Loucy (cell line): ENCODE measurements at regions not wholly inside any gene's neighbourhood (a gene's known extent, or its start where the extent isn't known, plus 50 kb on each side); places are given as distances from the start of the nearest gene placed in this dataset.

Experiments
- H2AFZ ChIP-seq: fragments of 200-600 bp; sonication (generic); 2 replicates; pipeline ENCODE4 v1.6.0; 2016; ENCODE audit warnings: antibody characterized with exemption, mild to moderate bottlenecking, low read length, moderate library complexity
- H3F3A ChIP-seq: fragments of 200-600 bp; 2 replicates; pipeline ENCODE4 v1.6.0; 2016; ENCODE audit warnings: antibody characterized with exemption, low read depth, mild to moderate bottlenecking
- H3K27me3 ChIP-seq: fragments of 200-600 bp; sonication (generic); 2 replicates; pipeline ENCODE4 v1.6.1; 2014; ENCODE audit warnings: low read length, mild to moderate bottlenecking; ENCODE audit not compliant: insufficient read depth, poor library complexity, severe bottlenecking
- H3K36me3 ChIP-seq: fragments of 200-600 bp; sonication (generic); 2 replicates; pipeline ENCODE4 v1.6.1; 2016; ENCODE audit warnings: low read length; ENCODE audit not compliant: insufficient read depth
- H3K4me1 ChIP-seq: fragments of 200-600 bp; sonication (generic); 2 replicates; pipeline ENCODE4 v1.5.1; 2014; ENCODE audit warnings: low read length, mild to moderate bottlenecking; ENCODE audit not compliant: insufficient read depth, poor library complexity, severe bottlenecking
- H3K4me2 ChIP-seq: fragments of 200-600 bp; sonication (generic); 2 replicates; pipeline ENCODE4 v1.6.0; 2014; ENCODE audit warnings: antibody characterized with exemption, low read length, low read depth, mild to moderate bottlenecking; ENCODE audit not compliant: poor library complexity, severe bottlenecking
- H3K4me3 ChIP-seq: fragments of 200-600 bp; sonication (generic); 2 replicates; pipeline ENCODE4 v1.5.1; 2014; ENCODE audit warnings: low read length, mild to moderate bottlenecking, mixed read lengths; ENCODE audit not compliant: poor library complexity, severe bottlenecking
- H3K79me2 ChIP-seq: fragments of 200-600 bp; sonication (generic); 2 replicates; pipeline ENCODE4 v1.6.1; 2014; ENCODE audit warnings: low read length; ENCODE audit not compliant: insufficient read depth
- H3K9ac ChIP-seq: fragments of 200-600 bp; sonication (generic); 2 replicates; pipeline ENCODE4 v1.6.0; 2014; ENCODE audit warnings: mild to moderate bottlenecking, low read depth, low read length, moderate library complexity; ENCODE audit not compliant: poor library complexity, severe bottlenecking
- H3K9me2 ChIP-seq: fragments of 200-600 bp; sonication (generic); replicated peaks from 2 replicates; pipeline ENCODE4 v1.6.1; 2016; ENCODE audit warnings: low read depth, low read length, mixed read lengths
- H3K9me3 ChIP-seq: fragments of 200-600 bp; sonication (generic); 2 replicates; pipeline ENCODE4 v1.6.1; 2014; ENCODE audit warnings: mild to moderate bottlenecking, antibody characterized with exemption, low read length, low read depth; ENCODE audit not compliant: insufficient read depth
- H4K20me1 ChIP-seq: fragments of 200-600 bp; sonication (generic); 2 replicates; pipeline ENCODE4 v1.6.0; 2014; ENCODE audit warnings: antibody characterized with exemption, low read length, mild to moderate bottlenecking; ENCODE audit not compliant: insufficient read depth, poor library complexity, severe bottlenecking
- EZH2phosphoT487 ChIP-seq: fragments of 200-600 bp; IDR thresholded peaks from 2 replicates; pipeline ENCODE4 v1.6.1; 2018; ENCODE audit warnings: antibody characterized with exemption, mild to moderate bottlenecking, moderate library complexity, borderline replicate concordance
- TF ChIP-seq, protein P1 (sequence below): fragments of 200-600 bp; sonication (generic); conservative IDR thresholded peaks from 2 replicates; pipeline ENCODE4 v1.5.1; 2014; ENCODE audit warnings: mild to moderate bottlenecking, antibody characterized with exemption, low read length

DNA sequence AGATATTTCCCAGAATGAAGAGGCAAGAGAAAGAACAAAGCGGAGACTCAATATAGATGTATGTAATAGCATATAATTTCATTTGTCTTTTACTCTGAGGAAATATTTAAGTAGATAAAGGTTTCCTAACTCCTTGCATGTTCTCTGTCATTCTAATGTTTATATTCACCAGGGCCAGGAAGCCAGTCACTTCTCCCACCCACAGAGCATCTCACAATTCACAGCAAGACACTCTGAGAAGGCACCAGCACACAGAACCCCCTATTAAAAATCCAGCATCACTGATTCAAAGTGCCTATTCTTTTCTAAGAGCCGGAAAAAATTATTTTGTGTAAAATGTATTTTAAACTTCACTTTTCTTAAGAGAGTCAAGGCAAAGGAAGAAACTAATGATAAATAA, 927.1 kb downstream of the C4orf33 start:
- H4K20me1 ChIP-seq: no peaks in the 10 kb centered on the region
- H3K4me3 ChIP-seq: no peak overlapping the region
- H2AFZ ChIP-seq: no peak overlapping the region
- H3K4me2 ChIP-seq: no peak overlapping the region
- no peaks in the 10 kb centered on the region for H3F3A ChIP-seq
- no peaks in the 10 kb centered on the region for H3K79me2 ChIP-seq
- TF ChIP-seq EZH2phosphoT487: no peak
- TF ChIP-seq, protein P1, sequence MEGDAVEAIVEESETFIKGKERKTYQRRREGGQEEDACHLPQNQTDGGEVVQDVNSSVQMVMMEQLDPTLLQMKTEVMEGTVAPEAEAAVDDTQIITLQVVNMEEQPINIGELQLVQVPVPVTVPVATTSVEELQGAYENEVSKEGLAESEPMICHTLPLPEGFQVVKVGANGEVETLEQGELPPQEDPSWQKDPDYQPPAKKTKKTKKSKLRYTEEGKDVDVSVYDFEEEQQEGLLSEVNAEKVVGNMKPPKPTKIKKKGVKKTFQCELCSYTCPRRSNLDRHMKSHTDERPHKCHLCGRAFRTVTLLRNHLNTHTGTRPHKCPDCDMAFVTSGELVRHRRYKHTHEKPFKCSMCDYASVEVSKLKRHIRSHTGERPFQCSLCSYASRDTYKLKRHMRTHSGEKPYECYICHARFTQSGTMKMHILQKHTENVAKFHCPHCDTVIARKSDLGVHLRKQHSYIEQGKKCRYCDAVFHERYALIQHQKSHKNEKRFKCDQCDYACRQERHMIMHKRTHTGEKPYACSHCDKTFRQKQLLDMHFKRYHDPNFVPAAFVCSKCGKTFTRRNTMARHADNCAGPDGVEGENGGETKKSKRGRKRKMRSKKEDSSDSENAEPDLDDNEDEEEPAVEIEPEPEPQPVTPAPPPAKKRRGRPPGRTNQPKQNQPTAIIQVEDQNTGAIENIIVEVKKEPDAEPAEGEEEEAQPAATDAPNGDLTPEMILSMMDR: no peak
- no peaks in the 10 kb centered on the region for H3K36me3 ChIP-seq
- no peaks in the 10 kb centered on the region for H3K4me1 ChIP-seq
- H3K9me3 ChIP-seq: no peaks in the 10 kb centered on the region
- no peaks in the 10 kb centered on the region for H3K27me3 ChIP-seq
- no peaks in the 10 kb centered on the region for H3K9me2 ChIP-seq
- H3K9ac ChIP-seq: no peak overlapping the region

DNA sequence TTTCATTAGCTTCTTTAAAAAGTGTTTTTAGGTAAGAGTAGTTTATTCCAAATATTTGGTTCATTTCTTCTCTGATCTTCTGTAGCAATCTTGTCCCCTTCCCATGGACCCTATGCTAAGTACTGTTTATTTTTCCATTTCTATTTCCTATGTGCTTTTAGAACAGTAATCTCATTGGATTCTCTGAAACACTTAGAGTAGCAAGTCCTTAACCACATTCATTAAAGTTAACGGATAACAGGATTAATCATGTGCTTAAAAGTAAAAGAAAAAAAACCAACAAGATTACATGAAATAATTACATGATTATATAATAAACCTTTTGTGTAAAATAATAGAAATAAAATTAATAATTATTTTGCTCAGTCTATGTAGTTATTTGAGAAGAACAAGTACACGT, 929.7 kb downstream of the C4orf33 start:
- Histone ChIP-seq H3K27me3 (no peaks in the 10 kb centered on the region), H4K20me1 (no peaks in the 10 kb centered on the region), H2AFZ (no peak overlapping the region), H3K4me1 (no peaks in the 10 kb centered on the region), H3K9me3 (no peaks in the 10 kb centered on the region), H3K36me3 (no peaks in the 10 kb centered on the region), H3K9ac (no peak overlapping the region), H3K4me3 (no peak overlapping the region), H3K9me2 (no peaks in the 10 kb centered on the region), H3K79me2 (no peaks in the 10 kb centered on the region), H3F3A (no peaks in the 10 kb centered on the region), H3K4me2 (no peak overlapping the region)
- no peak for TF ChIP-seq EZH2phosphoT487
- TF ChIP-seq, protein P1: no peak

DNA sequence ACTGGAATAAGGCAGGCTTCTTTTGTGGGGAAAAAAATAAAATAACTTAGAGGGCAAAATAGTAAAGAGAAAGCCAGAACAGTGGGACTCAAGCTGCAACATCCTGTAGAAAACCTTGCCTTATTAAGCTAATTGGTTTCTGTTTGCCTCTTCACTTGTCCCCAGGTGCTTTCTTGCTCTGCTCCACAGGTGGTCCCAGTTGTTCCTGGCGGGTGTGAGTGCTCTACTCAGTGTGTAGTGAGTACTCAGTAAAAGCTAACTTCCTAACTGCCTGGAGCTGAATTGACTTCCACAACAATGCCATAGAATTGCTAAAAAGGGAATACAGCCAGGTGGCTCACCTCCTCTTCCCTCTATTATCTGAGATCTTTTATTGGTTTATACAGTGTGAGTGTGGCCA, 930.2 kb downstream of the C4orf33 start:
- Histone ChIP-seq H3K27me3 (no peaks in the 10 kb centered on the region), H3K9me3 (no peaks in the 10 kb centered on the region), H3K79me2 (no peaks in the 10 kb centered on the region), H2AFZ (no peak overlapping the region), H3K36me3 (no peaks in the 10 kb centered on the region), H3K9me2 (no peaks in the 10 kb centered on the region), H3K4me3 (no peak overlapping the region), H3K4me2 (no peak overlapping the region), H3K4me1 (no peaks in the 10 kb centered on the region), H3F3A (no peaks in the 10 kb centered on the region), H3K9ac (no peak overlapping the region), H4K20me1 (no peaks in the 10 kb centered on the region)
- TF ChIP-seq, protein P1: no peak
- no peak for TF ChIP-seq EZH2phosphoT487
